Type B pancreatic cell (in vitro differentiated cells): ENCODE measurements at regions not wholly inside any gene's neighbourhood (a gene's known extent, or its start where the extent isn't known, plus 50 kb on each side); places are given as distances from the start of the nearest gene placed in this dataset.
"Not testable (repeated sequence)": the region's sequence is repeated elsewhere in the genome, so short reads cannot be mapped to it uniquely, and the experiment has no call there.

ENCODE experiments used
- DNase-seq: peaks from one replicate; pipeline ENCODE4 v3.0.0; 2021; ENCODE audit warnings: mixed read lengths; ENCODE audit not compliant: unreplicated experiment; ENCODE audit errors: extremely low spot score
- H3K27ac Mint-ChIP-seq: 2 replicates; pipeline ENCODE4 v1.8.0; 2021; ENCODE audit warnings: mild to moderate bottlenecking, mixed read lengths
- H3K27me3 Mint-ChIP-seq: 2 replicates; pipeline ENCODE4 v1.8.0; 2021; ENCODE audit warnings: mixed read lengths
- H3K36me3 Mint-ChIP-seq: 2 replicates; pipeline ENCODE4 v1.8.0; 2021; ENCODE audit warnings: mixed read lengths
- H3K4me1 Mint-ChIP-seq: one replicate; pipeline ENCODE4 v1.8.0; 2021; ENCODE audit warnings: mixed read lengths; ENCODE audit not compliant: unreplicated experiment
- H3K4me3 Mint-ChIP-seq: 2 replicates; pipeline ENCODE4 v1.8.0; 2021; ENCODE audit warnings: mild to moderate bottlenecking, mixed read lengths
- H3K9me3 Mint-ChIP-seq: 2 replicates; pipeline ENCODE4 v1.8.0; 2021; ENCODE audit warnings: mixed read lengths
- TF ChIP-seq, protein P1 (sequence below): fragments of 200-600 bp; sonication (generic); conservative IDR thresholded peaks from 2 replicates; pipeline ENCODE4 v1.5.0; 2021; ENCODE audit warnings: antibody characterized with exemption, mild to moderate bottlenecking

DNA sequence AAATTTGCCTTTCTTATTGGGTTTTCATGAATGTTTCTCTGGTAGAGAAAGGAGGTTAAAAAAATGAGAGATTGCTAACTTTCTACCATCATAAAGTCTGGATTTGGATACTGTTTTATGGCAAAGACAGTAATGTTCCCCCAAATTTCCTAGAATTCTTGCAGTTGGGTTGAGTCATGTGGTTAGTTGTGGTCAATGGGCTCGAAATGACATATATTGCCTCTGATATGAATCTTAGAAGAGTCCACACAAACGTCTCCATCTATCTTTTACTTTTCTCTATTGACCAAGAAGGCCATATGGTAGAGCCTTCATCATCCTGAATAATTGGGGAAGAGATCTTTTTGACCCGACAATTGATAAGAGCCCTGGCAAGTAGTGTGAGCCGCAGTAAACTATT is 119.5 kb upstream of the PMCH start:
- no peak for DNase-seq
- Mint-ChIP-seq H3K9me3 (peaks cover 3% of the 10 kb centered on the region), H3K27ac (no peak overlapping the region), H3K27me3 (peaks cover 3% of the 10 kb centered on the region), H3K4me1 (no peaks in the 10 kb centered on the region), H3K4me3 (no peak overlapping the region), H3K36me3 (no peaks in the 10 kb centered on the region)
- TF ChIP-seq, protein P1, sequence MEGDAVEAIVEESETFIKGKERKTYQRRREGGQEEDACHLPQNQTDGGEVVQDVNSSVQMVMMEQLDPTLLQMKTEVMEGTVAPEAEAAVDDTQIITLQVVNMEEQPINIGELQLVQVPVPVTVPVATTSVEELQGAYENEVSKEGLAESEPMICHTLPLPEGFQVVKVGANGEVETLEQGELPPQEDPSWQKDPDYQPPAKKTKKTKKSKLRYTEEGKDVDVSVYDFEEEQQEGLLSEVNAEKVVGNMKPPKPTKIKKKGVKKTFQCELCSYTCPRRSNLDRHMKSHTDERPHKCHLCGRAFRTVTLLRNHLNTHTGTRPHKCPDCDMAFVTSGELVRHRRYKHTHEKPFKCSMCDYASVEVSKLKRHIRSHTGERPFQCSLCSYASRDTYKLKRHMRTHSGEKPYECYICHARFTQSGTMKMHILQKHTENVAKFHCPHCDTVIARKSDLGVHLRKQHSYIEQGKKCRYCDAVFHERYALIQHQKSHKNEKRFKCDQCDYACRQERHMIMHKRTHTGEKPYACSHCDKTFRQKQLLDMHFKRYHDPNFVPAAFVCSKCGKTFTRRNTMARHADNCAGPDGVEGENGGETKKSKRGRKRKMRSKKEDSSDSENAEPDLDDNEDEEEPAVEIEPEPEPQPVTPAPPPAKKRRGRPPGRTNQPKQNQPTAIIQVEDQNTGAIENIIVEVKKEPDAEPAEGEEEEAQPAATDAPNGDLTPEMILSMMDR, result no peak

DNA sequence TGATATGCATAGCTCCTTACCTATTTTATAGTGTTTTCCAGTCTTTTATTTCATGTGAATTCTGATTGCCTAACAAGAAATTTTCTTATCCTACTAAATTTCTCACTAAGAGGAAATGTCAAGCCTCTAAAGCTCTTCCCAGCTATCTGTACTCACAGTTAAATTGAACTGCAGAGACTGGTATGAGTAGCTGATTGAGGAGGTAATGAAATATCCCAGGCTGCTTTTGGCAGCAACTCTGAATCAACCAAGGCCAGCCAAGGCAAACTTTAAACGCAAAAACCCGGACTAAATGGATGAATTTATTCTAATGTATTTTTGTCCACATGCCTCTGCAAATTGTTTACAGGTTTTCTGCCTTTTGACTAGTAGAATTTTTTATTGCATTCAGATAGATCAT is 119.1 kb upstream of the PMCH start:
- Mint-ChIP-seq H3K9me3 (peaks cover 3% of the 10 kb centered on the region), H3K36me3 (no peaks in the 10 kb centered on the region), H3K4me3 (no peak overlapping the region), H3K27me3 (peaks cover 3% of the 10 kb centered on the region), H3K27ac (no peak overlapping the region), H3K4me1 (no peaks in the 10 kb centered on the region)
- DNase-seq, result no peak
- TF ChIP-seq, protein P1, result no peak

DNA sequence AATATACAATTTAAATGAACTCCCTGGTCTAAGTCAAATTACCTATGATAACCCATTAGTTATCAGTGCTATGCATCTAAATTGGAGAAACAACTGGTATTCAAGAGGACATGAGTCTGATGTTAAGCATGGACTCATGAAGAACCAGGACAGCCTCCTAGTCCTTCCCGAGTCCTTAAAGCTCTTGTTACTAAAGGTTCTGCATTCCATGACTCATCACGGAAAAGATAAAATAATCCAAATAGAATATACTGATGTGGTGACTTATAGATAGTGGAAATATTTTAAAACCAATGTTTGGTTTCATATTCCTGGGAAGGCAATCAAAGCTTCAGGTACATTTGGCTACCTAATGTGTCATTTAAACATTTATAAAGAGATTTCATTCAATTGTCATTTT is 117.2 kb upstream of the PMCH start:
- peaks cover 3% of the 10 kb centered on the region for H3K27me3 Mint-ChIP-seq
- TF ChIP-seq, protein P1, result no peak
- peaks cover 3% of the 10 kb centered on the region for H3K9me3 Mint-ChIP-seq
- H3K36me3 Mint-ChIP-seq, result no peaks in the 10 kb centered on the region
- no peaks in the 10 kb centered on the region for H3K4me1 Mint-ChIP-seq
- DNase-seq, result no peak
- H3K4me3 Mint-ChIP-seq, result no peak overlapping the region
- H3K27ac Mint-ChIP-seq, result no peak overlapping the region

DNA sequence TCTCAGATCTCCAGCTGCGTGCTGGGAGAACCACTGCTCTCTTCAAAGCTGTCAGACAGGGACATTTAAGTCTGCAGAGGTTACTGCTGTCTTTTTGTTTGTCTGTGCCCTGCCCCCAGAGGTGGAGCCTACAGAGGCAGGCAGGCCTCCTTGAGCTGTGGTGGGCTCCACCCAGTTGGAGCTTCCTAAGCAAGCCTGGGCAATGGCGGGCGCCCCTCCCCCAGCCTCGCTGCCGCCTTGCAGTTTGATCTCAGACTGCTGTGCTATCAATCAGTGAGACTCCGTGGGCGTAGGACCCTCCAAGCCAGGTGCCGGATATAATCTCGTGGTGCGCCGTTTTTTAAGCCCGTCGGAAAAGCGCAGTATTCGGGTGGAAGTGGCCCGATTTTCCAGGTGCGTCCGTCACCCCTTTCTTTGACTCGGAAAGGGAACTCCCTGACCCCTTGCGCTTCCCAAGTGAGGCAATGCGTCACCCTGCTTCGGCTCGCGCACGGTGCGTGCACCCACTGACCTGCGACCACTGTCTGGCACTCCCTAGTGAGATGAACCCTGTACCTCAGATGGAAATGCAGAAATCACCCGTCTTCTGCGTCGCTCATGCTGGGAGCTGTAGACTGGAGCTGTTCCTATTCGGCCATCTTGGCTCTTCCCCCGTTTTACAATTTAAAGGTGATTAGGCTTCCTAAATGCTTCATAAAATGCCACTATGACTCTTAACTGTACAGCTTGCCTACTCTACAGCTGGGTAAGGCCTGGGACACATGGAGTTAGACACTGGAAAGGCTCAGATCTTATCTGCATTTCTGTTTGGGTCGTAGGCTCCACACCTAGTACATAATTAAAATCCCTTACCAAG is 115.7 kb upstream of the PMCH start:
- not testable (repeated sequence) for H3K27ac Mint-ChIP-seq, H3K27me3 Mint-ChIP-seq, H3K4me1 Mint-ChIP-seq, DNase-seq, H3K36me3 Mint-ChIP-seq, H3K9me3 Mint-ChIP-seq, H3K4me3 Mint-ChIP-seq

DNA sequence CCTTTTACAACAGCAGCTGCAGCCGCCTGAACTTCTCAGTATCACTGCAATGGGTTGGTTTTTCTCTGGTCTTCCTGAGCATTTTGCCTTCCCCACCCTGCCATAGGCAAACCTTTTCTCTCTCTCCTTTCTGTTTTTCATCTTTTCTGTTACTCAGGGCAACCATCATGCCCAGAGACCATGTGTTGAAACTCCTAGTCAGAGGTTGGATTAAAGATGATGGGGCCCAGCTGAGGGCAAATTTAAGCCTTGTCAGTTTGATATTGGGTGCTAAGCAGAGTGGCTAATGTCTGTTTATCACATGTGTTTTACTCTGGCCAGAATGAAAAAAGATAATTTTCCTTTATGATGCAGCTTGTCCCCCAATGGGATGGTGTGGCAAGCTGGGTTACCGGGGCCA is 107.9 kb upstream of the PMCH start:
- DNase-seq, result no peak
- no peaks in the 10 kb centered on the region for H3K9me3 Mint-ChIP-seq
- no peaks in the 10 kb centered on the region for H3K4me1 Mint-ChIP-seq
- no peaks in the 10 kb centered on the region for H3K27me3 Mint-ChIP-seq
- H3K36me3 Mint-ChIP-seq, result no peaks in the 10 kb centered on the region
- TF ChIP-seq, protein P1, result no peak
- no peak overlapping the region for H3K4me3 Mint-ChIP-seq
- H3K27ac Mint-ChIP-seq, result no peak overlapping the region

DNA sequence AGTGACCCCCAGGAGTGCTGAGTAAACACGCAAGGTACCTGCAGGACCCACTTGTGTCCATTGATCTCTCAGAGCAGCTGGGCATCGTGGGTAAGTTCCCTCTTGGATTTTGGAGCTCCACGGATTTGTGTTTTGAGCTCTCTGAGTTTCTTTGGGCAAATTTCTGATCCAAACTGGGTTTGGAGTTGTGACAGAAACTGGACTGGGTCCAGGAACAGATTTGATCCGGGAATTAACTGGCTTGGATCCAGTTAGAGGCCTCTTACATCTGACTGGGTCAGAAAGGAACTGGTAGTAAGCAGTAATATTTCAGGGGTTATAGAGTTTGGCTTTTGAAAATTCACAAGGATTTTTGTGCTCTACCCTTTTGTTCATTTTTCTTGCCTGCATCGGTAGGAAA is 107.0 kb upstream of the PMCH start:
- H3K9me3 Mint-ChIP-seq, H3K4me1 Mint-ChIP-seq, H3K27me3 Mint-ChIP-seq, H3K4me3 Mint-ChIP-seq, H3K27ac Mint-ChIP-seq, H3K36me3 Mint-ChIP-seq, DNase-seq: not testable (repeated sequence)

DNA sequence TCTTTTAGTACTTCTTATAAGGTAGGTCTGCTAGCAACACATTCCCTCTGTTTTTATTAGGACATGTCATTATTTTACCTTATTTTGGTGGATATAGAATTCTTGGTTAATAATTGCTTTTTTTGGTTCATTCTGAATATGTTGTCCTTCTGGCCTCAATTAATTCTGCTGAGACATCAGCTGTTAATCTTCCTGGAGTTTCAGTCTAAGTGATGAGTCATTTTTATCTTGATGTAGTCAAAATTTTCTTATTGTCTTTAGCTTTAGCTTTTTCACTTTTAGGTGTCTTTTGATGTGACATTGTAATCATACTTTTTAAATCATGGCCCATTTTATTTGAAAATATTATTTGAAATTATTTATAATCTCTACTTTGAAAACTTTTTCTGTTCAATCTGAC is 104.9 kb upstream of the PMCH start:
- DNase-seq, result no peak
- Mint-ChIP-seq H3K4me1 (no peaks in the 10 kb centered on the region), H3K4me3 (no peak overlapping the region), H3K36me3 (no peaks in the 10 kb centered on the region), H3K27me3 (no peaks in the 10 kb centered on the region), H3K27ac (no peak overlapping the region), H3K9me3 (no peaks in the 10 kb centered on the region)
- TF ChIP-seq, protein P1, result no peak
